Bronchial epithelial cell (primary cell): ENCODE measurements at regions not wholly inside any gene's neighbourhood (a gene's known extent, or its start where the extent isn't known, plus 50 kb on each side); places are given as distances from the start of the nearest gene placed in this dataset.

Experiments used
- DNase-seq: peaks from one replicate; pipeline ENCODE4 v3.0.0-alpha.2; 2010; ENCODE audit warnings: low read depth
- FAIRE-seq: peaks from 2 replicates; lab custom pipeline; 2011; peaks lifted over from hg19 to GRCh38; lab: Jason Lieb, UNC
- H3K27me3 ChIP-seq: 2 replicates; pipeline ENCODE4 v1.5.1; 2011; ENCODE audit warnings: low read length; ENCODE audit not compliant: control insufficient read depth, insufficient read depth
- H3K36me3 ChIP-seq: 2 replicates; pipeline ENCODE4 v1.5.1; 2011; ENCODE audit warnings: low read length; ENCODE audit not compliant: control insufficient read depth, insufficient read depth
- H3K4me3 ChIP-seq: 2 replicates; pipeline ENCODE4 v1.5.1; 2011; ENCODE audit warnings: mild to moderate bottlenecking, low read depth, low read length, control low read depth
- CTCF ChIP-seq: IDR thresholded peaks from 2 replicates; pipeline ENCODE4 v1.5.1; 2011; ENCODE audit warnings: mild to moderate bottlenecking, moderate library complexity, low read length, control low read depth, inconsistent platforms; ENCODE audit not compliant: insufficient read depth, severe bottlenecking

GRCh38 chr1:115168026-115168425 lies 78.7 kb upstream of the TSPAN2 start:
- H3K36me3 ChIP-seq: no peaks in the 10 kb centered on the region
- no peak for TF ChIP-seq CTCF
- H3K27me3 ChIP-seq: no peaks in the 10 kb centered on the region
- FAIRE-seq: no peak
- H3K4me3 ChIP-seq: no peak overlapping the region
- peak; percentile 89 for DNase-seq

- H3K36me3 ChIP-seq: no peaks in the 10 kb centered on the region
- peak; percentile 56 for DNase-seq
- no peak for FAIRE-seq
- no peak overlapping the region for H3K4me3 ChIP-seq
- no peaks in the 10 kb centered on the region for H3K27me3 ChIP-seq
- no peak for TF ChIP-seq CTCF
Observed at GRCh38 chr1:115166531-115167091, 77.3 kb upstream of the TSPAN2 start.

GRCh38 chr1:115165776-115166175 lies 76.5 kb upstream of the TSPAN2 start:
- Histone ChIP-seq H3K27me3 (no peaks in the 10 kb centered on the region), H3K4me3 (no peak overlapping the region), H3K36me3 (no peaks in the 10 kb centered on the region)
- no peak for FAIRE-seq
- no peak for TF ChIP-seq CTCF
- DNase-seq: no peak

- no peaks in the 10 kb centered on the region for H3K36me3 ChIP-seq
- DNase-seq (no peak), FAIRE-seq (no peak)
- H3K27me3 ChIP-seq: no peaks in the 10 kb centered on the region
- no peak for TF ChIP-seq CTCF
- no peak overlapping the region for H3K4me3 ChIP-seq
Observed at GRCh38 chr1:115164940-115165705, 75.8 kb upstream of the TSPAN2 start.

GRCh38 chr1:115164484-115164883 lies 75.2 kb upstream of the TSPAN2 start:
- TF ChIP-seq CTCF: no peak
- Histone ChIP-seq H3K36me3 (no peaks in the 10 kb centered on the region), H3K4me3 (no peak overlapping the region), H3K27me3 (no peaks in the 10 kb centered on the region)
- DNase-seq (no peak), FAIRE-seq (no peak)
